ENCODE measurements at regions not wholly inside any gene's neighbourhood (a gene's known extent, or its start where the extent isn't known, plus 50 kb on each side); places are given as distances from the start of the nearest gene placed in this dataset.

- TF ChIP-seq ZNF121 (CRISPR knock-in tag; IDR thresholded peaks at IDR 0.05) (no peak), ZBTB21 (CRISPR knock-in tag; IDR thresholded peaks at IDR 0.05; ENCODE audit: borderline replicate concordance) (no peak)
- TF ChIP-seq, protein P1, sequence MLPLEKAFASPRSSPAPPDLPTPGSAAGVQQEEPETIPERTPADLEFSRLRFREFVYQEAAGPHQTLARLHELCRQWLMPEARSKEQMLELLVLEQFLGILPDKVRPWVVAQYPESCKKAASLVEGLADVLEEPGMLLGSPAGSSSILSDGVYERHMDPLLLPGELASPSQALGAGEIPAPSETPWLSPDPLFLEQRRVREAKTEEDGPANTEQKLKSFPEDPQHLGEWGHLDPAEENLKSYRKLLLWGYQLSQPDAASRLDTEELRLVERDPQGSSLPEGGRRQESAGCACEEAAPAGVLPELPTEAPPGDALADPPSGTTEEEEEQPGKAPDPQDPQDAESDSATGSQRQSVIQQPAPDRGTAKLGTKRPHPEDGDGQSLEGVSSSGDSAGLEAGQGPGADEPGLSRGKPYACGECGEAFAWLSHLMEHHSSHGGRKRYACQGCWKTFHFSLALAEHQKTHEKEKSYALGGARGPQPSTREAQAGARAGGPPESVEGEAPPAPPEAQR (CRISPR knock-in tag; IDR thresholded peaks at IDR 0.05), result no peak
These were observed 180.2 kb downstream of the SOCS6 start (continued) for GRCh38 chr18:70468861-70469547.

DNA sequence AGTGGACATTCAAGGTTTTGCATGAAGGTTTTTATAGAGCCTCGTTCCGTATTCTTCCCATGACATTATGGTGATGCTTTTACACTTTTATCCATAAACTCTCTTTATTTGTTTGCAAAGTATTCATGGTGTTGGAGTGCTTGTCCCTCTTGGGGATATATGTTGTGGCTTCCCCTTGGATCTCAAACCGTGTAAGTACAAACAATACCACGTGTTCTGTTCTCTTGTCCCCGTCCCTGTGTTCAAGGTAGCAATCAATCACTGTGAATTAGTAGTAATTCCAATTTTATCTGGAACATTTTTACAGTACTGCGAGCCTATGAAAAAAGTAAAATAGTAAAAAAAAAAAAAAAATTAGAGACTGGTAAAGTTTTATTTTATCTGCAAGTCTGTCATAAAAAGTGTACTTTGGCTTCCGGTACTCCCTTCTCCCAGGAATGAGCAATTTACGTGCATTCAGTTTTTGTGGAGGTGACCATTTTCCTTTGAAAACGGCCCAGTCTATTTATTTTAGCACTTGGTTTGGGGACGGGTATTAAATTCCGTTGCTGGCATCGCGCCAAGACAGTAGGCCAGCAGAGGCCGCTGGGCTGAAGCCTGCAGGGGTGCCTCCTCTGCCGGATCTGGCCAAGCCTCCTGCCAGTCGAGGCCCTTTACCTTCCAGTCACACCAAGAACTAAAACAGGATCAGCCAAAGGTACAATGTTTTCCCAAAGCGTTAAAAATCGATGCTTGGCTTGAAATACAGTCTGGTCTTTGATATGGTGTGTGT is 175.7 kb downstream of the SOCS6 start:
- no peaks in the 10 kb centered on the region; the same call in 1 of the 2 replicates for H3K27me3 Mint-ChIP-seq (ENCODE audit: low read depth)
- no peak overlapping the region for H3K27ac Mint-ChIP-seq
- peak; percentile 71 for DNase-seq (ENCODE audit: low spot score)
- ChIA-PET CTCF (no interaction called here), POLR2A (no interaction called here)
- H3K9me3 Mint-ChIP-seq, result no peaks in the 10 kb centered on the region
- no peaks in the 10 kb centered on the region for H3K36me3 Mint-ChIP-seq
- TF ChIP-seq, protein P2, sequence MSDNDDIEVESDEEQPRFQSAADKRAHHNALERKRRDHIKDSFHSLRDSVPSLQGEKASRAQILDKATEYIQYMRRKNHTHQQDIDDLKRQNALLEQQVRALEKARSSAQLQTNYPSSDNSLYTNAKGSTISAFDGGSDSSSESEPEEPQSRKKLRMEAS (CRISPR knock-in tag; IDR thresholded peaks at IDR 0.05), result peak; percentile 74
- no peak for TF ChIP-seq ZNF512 (CRISPR knock-in tag; IDR thresholded peaks at IDR 0.05; ENCODE audit: borderline replicate concordance)
- H3K4me3 Mint-ChIP-seq, result peak overlapping the region; percentile 68
- H3K4me1 Mint-ChIP-seq, result peaks cover 7% of the 10 kb centered on the region
- ATAC-seq, result peak; percentile 92

DNA sequence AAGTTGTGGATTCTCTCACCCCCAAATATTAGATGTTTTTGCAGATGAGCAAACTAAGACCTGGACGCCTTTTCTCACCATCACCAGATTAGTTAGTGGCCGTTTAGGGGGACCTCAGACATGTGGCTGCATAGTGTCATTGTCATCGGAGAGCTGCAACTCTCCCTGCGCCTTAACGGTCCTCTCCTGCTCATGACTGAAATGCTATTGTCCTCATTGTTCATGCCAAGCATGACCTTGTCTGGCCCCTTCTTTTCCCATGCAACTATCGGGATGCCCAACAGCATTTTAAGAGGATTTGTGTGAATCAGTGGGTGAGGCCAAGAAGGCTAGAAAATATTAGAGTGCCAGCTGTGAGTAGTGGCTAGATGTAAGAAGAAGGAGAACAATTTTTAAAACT is 174.2 kb downstream of the SOCS6 start:
- ATAC-seq, result no peak
- Mint-ChIP-seq H3K27me3 (ENCODE audit: low read depth) (no peaks in the 10 kb centered on the region; the same call in 1 of the 2 replicates), H3K9me3 (no peaks in the 10 kb centered on the region), H3K4me1 (peaks cover 7% of the 10 kb centered on the region), H3K27ac (no peak overlapping the region), H3K36me3 (no peaks in the 10 kb centered on the region), H3K4me3 (no peak overlapping the region)
- CTCF ChIA-PET, result no interaction called here
- TF ChIP-seq ZNF671 (CRISPR knock-in tag; IDR thresholded peaks at IDR 0.05) (no peak), ZNF416 (CRISPR knock-in tag; IDR thresholded peaks at IDR 0.05) (no peak), ZMAT4 (CRISPR knock-in tag; IDR thresholded peaks at IDR 0.05) (no peak), MXD4 (CRISPR knock-in tag; IDR thresholded peaks at IDR 0.05; ENCODE audit: borderline replicate concordance) (no peak), TEAD4 (CRISPR knock-in tag; IDR thresholded peaks at IDR 0.05) (no peak), EMX1 (CRISPR knock-in tag; IDR thresholded peaks at IDR 0.05) (no peak)
- POLR2A ChIA-PET, result no interaction called here
- no peak for DNase-seq (ENCODE audit: low spot score)

GRCh38 chr18:70462078-70462439 is 173.2 kb downstream of the SOCS6 start:
- ATAC-seq (no peak), DNase-seq (ENCODE audit: low spot score) (no peak)
- Mint-ChIP-seq H3K4me3 (no peak overlapping the region), H3K36me3 (no peaks in the 10 kb centered on the region), H3K9me3 (no peaks in the 10 kb centered on the region), H3K27ac (no peak overlapping the region), H3K27me3 (ENCODE audit: low read depth) (no peaks in the 10 kb centered on the region; the same call in 1 of the 2 replicates), H3K4me1 (peaks cover 7% of the 10 kb centered on the region)
- POLR2A ChIA-PET, result no interaction called here
- CTCF ChIA-PET, result interaction anchor here (0.8 to 1.5 kb wide), 2 partner anchors 28 to 266 kb away, joined by 3 to 4 read pairs; no protein-coding TSS in a partner anchor
- TF ChIP-seq ZNF219 (CRISPR knock-in tag; IDR thresholded peaks at IDR 0.05; ENCODE audit: borderline replicate concordance) (no peak), ZNF416 (CRISPR knock-in tag; IDR thresholded peaks at IDR 0.05) (no peak), AFF4 (CRISPR knock-in tag; IDR thresholded peaks at IDR 0.05; ENCODE audit: borderline replicate concordance) (no peak), ZNF263 (CRISPR knock-in tag; IDR thresholded peaks at IDR 0.05; ENCODE audit: low read depth) (no peak), ZNF532 (CRISPR knock-in tag; IDR thresholded peaks at IDR 0.05; ENCODE audit: borderline replicate concordance) (no peak)
